ENCODE measurements at regions not wholly inside any gene's neighbourhood (a gene's known extent, or its start where the extent isn't known, plus 50 kb on each side); places are given as distances from the start of the nearest gene placed in this dataset.

DNA sequence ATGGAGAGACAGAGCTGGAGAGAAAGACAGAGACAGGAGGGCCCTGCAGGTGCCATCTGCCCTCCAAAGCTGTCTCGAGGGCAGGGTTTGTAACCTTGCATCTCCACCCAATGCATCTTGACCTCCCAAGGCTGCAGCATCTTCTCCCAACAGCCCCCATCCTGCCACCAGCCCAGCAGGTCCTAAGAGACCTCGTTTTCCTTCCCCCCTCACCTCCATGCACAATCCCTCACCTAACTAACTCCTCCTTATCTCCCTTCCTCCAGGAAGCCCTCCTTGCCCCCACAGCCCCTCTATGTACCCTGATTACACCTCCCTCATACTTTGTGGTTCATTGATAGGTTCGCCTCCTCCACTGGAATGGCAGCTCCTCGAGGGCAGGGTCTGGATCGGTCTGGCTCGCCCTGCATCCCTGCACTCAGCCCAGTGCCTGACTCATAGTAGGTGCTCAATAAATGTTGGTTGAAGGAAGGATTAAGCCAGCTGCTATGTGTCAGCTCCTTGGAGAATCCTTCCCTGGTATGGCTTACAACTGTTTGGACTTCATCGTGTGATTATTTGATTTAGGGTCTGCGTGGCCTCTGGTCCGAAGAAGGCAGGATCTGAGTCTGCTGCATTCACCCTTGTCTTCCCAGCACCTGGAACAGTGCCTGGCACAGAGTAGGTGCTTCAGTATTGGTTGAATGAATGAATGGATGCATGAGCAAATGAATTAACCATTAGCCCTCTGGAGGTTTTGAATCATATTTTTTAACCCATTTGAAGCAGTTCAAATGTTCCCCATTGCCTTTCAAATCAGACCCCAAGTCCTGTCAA is 105.6 kb upstream of the PTPN1 start:
- Histone ChIP-seq H3K27me3 (ENCODE audit: control insufficient read depth, insufficient read depth, low read length) (no peaks in the 10 kb centered on the region), H3K27ac (ENCODE audit: insufficient read depth, low read length, poor library complexity, severe bottlenecking) (no peak overlapping the region), H3K4me1 (ENCODE audit: control insufficient read depth, insufficient read depth, low read length, poor library complexity, severe bottlenecking) (no peaks in the 10 kb centered on the region), H3K9me3 (ENCODE audit: control insufficient read depth in 2 of 2, low read length in 2 of 2) (no peaks in the 10 kb centered on the region), H3K36me3 (ENCODE audit: control insufficient read depth, insufficient read depth, low read length) (no peaks in the 10 kb centered on the region), H3K4me3 (ENCODE audit: low read depth, low read length) (no peak overlapping the region)
- H3K9me3 Mint-ChIP-seq, result peaks cover 0 to 1% (median 0%) of the 10 kb centered on the region in 7 donors
- no peaks in the 10 kb centered on the region for H3K36me3 Mint-ChIP-seq
- H3K4me3 Mint-ChIP-seq, result no peak overlapping the region
- H3K4me1 Mint-ChIP-seq, result no peaks in the 10 kb centered on the region
- no peak overlapping the region for H3K27ac Mint-ChIP-seq
- DNase-seq, result no peak
- peaks cover 9% of the 10 kb centered on the region for H3K27me3 Mint-ChIP-seq
- no peak for ATAC-seq (ENCODE audit: low read depth in 2 of 2)

DNA sequence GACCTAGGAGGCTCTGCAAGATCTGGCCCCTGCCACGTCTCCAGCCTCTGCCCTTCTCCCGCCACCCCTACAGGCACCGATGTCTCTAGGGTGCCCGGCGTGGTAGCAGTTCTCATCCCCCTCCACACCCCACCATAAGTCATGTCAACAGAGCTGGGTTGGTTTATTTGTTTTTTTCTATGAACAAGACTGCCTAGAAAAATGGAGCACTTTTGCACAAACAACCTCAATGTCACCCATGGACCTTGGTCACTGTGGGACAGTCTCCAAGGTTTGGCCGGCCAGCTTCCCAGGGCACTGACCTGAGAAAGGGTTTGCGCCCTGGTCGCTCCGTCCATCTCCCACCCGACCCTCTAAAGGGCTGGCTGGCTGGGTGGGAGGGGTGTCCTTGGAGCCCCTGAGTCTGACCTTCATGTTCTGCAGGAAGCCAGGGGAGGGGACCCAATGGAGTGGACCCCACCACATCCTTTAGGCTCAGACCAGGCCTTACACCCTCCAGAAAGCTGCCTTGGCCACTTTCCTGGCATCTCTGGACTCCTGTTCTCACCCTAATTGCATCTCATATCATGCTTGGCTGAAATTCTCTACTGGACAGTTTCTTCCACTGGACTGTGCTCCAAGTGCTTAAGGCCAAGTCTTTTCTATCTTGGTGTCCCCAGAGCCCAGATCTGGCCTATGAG is 104.8 kb upstream of the PTPN1 start:
- no peaks in the 10 kb centered on the region for H3K36me3 Mint-ChIP-seq
- H3K27me3 Mint-ChIP-seq, result peaks cover 1% of the 10 kb centered on the region
- H3K4me3 Mint-ChIP-seq, result no peak overlapping the region
- peaks cover 0 to 1% (median 0%) of the 10 kb centered on the region in 7 donors for H3K9me3 Mint-ChIP-seq
- ATAC-seq (ENCODE audit: low read depth in 2 of 2) (no peak), DNase-seq (no peak)
- Histone ChIP-seq H3K4me3 (ENCODE audit: low read depth, low read length) (no peak overlapping the region), H3K27me3 (ENCODE audit: control insufficient read depth, insufficient read depth, low read length) (no peaks in the 10 kb centered on the region), H3K4me1 (ENCODE audit: control insufficient read depth, insufficient read depth, low read length, poor library complexity, severe bottlenecking) (no peaks in the 10 kb centered on the region), H3K36me3 (ENCODE audit: control insufficient read depth, insufficient read depth, low read length) (no peaks in the 10 kb centered on the region), H3K27ac (ENCODE audit: insufficient read depth, low read length, poor library complexity, severe bottlenecking) (no peak overlapping the region), H3K9me3 (ENCODE audit: control insufficient read depth in 2 of 2, low read length in 2 of 2) (no peaks in the 10 kb centered on the region)
- no peaks in the 10 kb centered on the region for H3K4me1 Mint-ChIP-seq
- H3K27ac Mint-ChIP-seq, result no peak overlapping the region

DNA sequence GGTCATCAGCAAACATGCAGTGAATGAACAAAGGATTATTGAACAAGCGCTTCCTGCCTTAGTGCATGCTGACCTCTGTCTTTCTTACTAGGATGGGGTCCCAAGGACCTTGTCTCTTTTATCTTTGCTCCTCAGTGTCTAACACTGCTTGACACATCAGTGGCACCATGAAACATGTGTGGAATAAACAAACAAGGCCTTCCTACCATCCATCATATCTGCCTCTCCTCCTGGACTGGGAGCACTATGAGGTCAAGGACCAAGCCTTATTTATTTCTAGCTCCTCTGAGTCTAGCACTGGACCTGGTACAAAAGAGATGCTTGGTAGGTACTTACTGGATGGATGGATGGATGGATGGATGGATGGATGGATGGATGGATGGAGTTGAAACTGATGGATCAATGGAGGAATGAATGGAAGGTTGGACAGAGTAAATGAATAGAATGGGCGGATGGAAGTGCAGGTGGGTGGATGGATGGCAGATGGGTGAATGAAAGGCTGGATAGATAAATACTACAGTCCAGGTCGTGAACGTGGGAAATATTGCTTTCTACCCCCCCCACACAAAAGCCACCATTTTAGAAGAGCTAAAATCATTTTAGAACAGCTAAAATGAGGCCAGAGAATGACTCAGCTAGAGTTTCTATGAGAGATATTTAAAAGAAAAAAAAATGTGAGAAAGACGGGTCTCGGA is 104.1 kb upstream of the PTPN1 start:
- no peaks in the 10 kb centered on the region for H3K36me3 ChIP-seq (ENCODE audit: control insufficient read depth, insufficient read depth, low read length)
- ATAC-seq (ENCODE audit: low read depth in 2 of 2), result no peak
- DNase-seq, result no peak

DNA sequence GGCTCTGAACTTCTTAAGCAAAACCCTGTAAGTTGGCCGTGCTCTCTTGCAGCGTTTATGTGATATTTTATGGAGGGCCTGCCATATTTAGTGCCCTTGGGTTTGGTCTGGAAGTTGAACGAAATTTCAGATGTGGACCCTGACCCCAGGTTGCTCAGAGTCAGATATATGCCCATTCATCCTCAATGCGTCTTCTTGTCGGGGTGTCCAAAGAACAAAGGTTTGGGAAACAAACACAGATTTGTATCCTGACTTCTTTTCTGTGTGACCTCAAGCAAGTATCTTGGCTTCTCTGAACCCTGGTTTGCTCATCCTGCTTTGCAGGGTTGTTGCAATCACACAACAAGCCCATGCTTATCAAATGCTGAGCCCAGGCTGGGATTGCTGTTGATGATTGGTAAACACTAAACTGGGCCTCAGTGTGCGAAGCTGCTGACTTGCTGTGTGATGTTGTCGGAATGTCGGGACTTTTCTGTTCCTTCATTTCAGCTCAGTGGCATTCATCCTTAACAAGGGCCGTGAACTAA is 103.5 kb upstream of the PTPN1 start:
- H3K4me1 Mint-ChIP-seq, result no peaks in the 10 kb centered on the region
- peaks cover 2% of the 10 kb centered on the region for H3K27me3 Mint-ChIP-seq
- no peak for ATAC-seq (ENCODE audit: low read depth in 2 of 2)

More for the DNA sequence above, 104.1 kb upstream of the PTPN1 start:
- no peaks in the 10 kb centered on the region for H3K9me3 ChIP-seq (ENCODE audit: control insufficient read depth in 2 of 2, low read length in 2 of 2)
- Mint-ChIP-seq H3K4me3 (no peak overlapping the region), H3K9me3 (peaks cover 0 to 1% (median 0%) of the 10 kb centered on the region in 7 donors), H3K36me3 (no peaks in the 10 kb centered on the region), H3K4me1 (no peaks in the 10 kb centered on the region), H3K27me3 (no peaks in the 10 kb centered on the region), H3K27ac (no peak overlapping the region)
- H3K4me3 ChIP-seq (ENCODE audit: low read depth, low read length), result no peak overlapping the region
- H3K27ac ChIP-seq (ENCODE audit: insufficient read depth, low read length, poor library complexity, severe bottlenecking), result no peak overlapping the region
- H3K4me1 ChIP-seq (ENCODE audit: control insufficient read depth, insufficient read depth, low read length, poor library complexity, severe bottlenecking), result no peaks in the 10 kb centered on the region
- H3K27me3 ChIP-seq (ENCODE audit: control insufficient read depth, insufficient read depth, low read length), result no peaks in the 10 kb centered on the region

DNA sequence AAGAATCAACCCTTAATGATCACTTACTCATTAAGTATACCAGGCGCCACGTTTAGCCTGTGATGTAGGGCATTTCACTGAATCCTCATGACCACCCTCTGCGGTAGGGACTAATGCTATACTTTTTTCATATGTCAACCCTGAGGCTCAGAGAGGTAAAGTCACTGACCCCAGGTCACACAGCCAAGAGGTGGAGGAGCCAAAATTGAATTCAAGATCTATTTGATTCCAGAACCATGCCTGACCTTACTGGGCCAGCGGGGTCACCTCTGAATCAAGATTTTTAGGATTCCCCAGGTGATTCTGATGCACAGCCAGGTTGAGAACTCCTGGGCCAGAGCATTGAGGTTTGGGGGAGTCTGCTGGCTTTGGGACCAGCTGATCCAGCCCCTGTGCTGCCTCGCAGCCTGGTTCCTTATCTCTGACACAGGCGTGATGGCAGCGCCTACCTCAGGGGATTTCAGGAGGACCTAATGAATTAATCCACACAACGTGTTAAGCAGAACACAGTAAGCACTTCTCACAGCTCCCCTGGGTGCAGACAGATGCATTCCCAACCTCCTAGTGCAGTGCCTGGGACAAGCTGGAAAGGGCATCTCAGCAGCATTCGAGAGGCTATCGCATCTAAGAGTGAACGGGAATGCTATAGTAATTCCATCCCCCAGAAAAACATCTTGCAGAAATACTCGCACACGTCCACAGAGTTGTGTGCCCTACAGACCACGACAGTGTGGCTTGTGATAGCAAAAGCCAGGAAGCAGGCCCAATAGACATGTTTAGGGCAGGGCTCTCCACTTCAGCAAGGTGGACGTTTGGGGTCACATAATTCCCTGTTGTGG is 101.4 kb upstream of the PTPN1 start:
- Mint-ChIP-seq H3K36me3 (no peaks in the 10 kb centered on the region), H3K27me3 (peaks cover 4% of the 10 kb centered on the region), H3K27ac (no peak overlapping the region), H3K9me3 (peaks cover 0 to 1% (median 0%) of the 10 kb centered on the region in 7 donors), H3K4me3 (no peak overlapping the region), H3K4me1 (no peaks in the 10 kb centered on the region)
- H3K27ac ChIP-seq (ENCODE audit: insufficient read depth, low read length, poor library complexity, severe bottlenecking), result no peak overlapping the region
- H3K9me3 ChIP-seq (ENCODE audit: control insufficient read depth in 2 of 2, low read length in 2 of 2), result no peaks in the 10 kb centered on the region
- no peak for DNase-seq
- ATAC-seq (ENCODE audit: low read depth in 2 of 2), result no peak
- no peaks in the 10 kb centered on the region for H3K36me3 ChIP-seq (ENCODE audit: control insufficient read depth, insufficient read depth, low read length)
- H3K27me3 ChIP-seq (ENCODE audit: control insufficient read depth, insufficient read depth, low read length), result no peaks in the 10 kb centered on the region
- H3K4me3 ChIP-seq (ENCODE audit: low read depth, low read length), result no peak overlapping the region
- no peaks in the 10 kb centered on the region for H3K4me1 ChIP-seq (ENCODE audit: control insufficient read depth, insufficient read depth, low read length, poor library complexity, severe bottlenecking)

More for the DNA sequence above, 103.5 kb upstream of the PTPN1 start:
- DNase-seq, result no peak
- H3K36me3 Mint-ChIP-seq, result no peaks in the 10 kb centered on the region
- Histone ChIP-seq H3K4me1 (ENCODE audit: control insufficient read depth, insufficient read depth, low read length, poor library complexity, severe bottlenecking) (no peaks in the 10 kb centered on the region), H3K9me3 (ENCODE audit: control insufficient read depth in 2 of 2, low read length in 2 of 2) (no peaks in the 10 kb centered on the region), H3K4me3 (ENCODE audit: low read depth, low read length) (no peak overlapping the region), H3K36me3 (ENCODE audit: control insufficient read depth, insufficient read depth, low read length) (no peaks in the 10 kb centered on the region), H3K27ac (ENCODE audit: insufficient read depth, low read length, poor library complexity, severe bottlenecking) (no peak overlapping the region), H3K27me3 (ENCODE audit: control insufficient read depth, insufficient read depth, low read length) (no peaks in the 10 kb centered on the region)
- H3K27ac Mint-ChIP-seq, result no peak overlapping the region
- H3K4me3 Mint-ChIP-seq, result no peak overlapping the region
- H3K9me3 Mint-ChIP-seq, result peaks cover 0 to 1% (median 0%) of the 10 kb centered on the region in 7 donors

DNA sequence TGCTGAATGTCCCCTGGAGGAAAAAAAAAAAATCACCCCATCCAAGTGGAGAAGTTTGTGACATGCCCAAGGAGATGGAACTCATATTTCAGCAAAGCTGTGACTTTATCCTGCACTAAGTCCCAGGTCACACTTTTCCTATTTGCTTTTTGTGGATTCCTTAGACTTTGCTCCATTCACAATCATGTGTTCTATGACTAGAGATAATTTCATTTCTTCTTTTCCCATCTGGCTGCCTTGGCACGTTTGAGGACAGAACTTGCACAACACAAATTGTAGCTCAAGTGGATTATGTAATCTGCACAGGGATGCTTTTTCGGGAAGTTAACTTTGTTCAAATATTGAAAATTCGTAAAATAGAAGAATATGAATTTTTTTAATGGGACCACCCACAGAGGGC is 100.7 kb upstream of the PTPN1 start:
- DNase-seq, result no peak
- no peaks in the 10 kb centered on the region for H3K36me3 Mint-ChIP-seq
- H3K9me3 Mint-ChIP-seq, result peaks cover 0 to 1% (median 0%) of the 10 kb centered on the region in 7 donors
- no peak overlapping the region for H3K4me3 Mint-ChIP-seq
- Histone ChIP-seq H3K27me3 (ENCODE audit: control insufficient read depth, insufficient read depth, low read length) (no peaks in the 10 kb centered on the region), H3K9me3 (ENCODE audit: control insufficient read depth in 2 of 2, low read length in 2 of 2) (no peaks in the 10 kb centered on the region), H3K4me3 (ENCODE audit: low read depth, low read length) (no peak overlapping the region), H3K36me3 (ENCODE audit: control insufficient read depth, insufficient read depth, low read length) (no peaks in the 10 kb centered on the region), H3K4me1 (ENCODE audit: control insufficient read depth, insufficient read depth, low read length, poor library complexity, severe bottlenecking) (no peaks in the 10 kb centered on the region), H3K27ac (ENCODE audit: insufficient read depth, low read length, poor library complexity, severe bottlenecking) (no peak overlapping the region)
- H3K27ac Mint-ChIP-seq, result no peak overlapping the region
- ATAC-seq (ENCODE audit: low read depth in 2 of 2), result no peak
- H3K4me1 Mint-ChIP-seq, result no peaks in the 10 kb centered on the region
- H3K27me3 Mint-ChIP-seq, result peaks cover 4% of the 10 kb centered on the region

DNA sequence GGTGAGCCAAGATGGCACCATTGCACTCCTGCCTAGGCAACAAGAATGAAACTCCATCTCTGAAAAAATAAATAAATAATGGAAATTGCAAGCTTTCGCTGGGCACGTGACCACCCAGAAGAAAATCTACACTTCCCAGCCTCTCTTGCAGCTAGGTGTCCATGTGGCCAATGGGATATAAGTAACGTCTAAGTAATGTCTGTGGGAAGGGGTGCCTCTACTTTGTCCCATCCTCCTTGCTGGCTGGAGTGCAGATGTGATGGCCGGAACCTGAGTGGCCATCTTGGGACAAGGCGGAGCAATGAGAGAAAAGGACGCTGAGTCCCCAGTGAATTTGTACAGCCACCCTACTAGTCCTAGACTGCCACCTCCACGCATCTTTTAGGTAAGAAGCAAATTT is 99.8 kb upstream of the PTPN1 start:
- H3K27ac ChIP-seq (ENCODE audit: insufficient read depth, low read length, poor library complexity, severe bottlenecking), result no peak overlapping the region
- ATAC-seq (ENCODE audit: low read depth in 2 of 2) (no peak), DNase-seq (no peak)

More for the DNA sequence above, 99.8 kb upstream of the PTPN1 start:
- no peaks in the 10 kb centered on the region for H3K36me3 Mint-ChIP-seq
- Histone ChIP-seq H3K9me3 (ENCODE audit: control insufficient read depth in 2 of 2, low read length in 2 of 2) (no peaks in the 10 kb centered on the region), H3K4me1 (ENCODE audit: control insufficient read depth, insufficient read depth, low read length, poor library complexity, severe bottlenecking) (no peaks in the 10 kb centered on the region), H3K4me3 (ENCODE audit: low read depth, low read length) (no peak overlapping the region), H3K36me3 (ENCODE audit: control insufficient read depth, insufficient read depth, low read length) (no peaks in the 10 kb centered on the region), H3K27me3 (ENCODE audit: control insufficient read depth, insufficient read depth, low read length) (no peaks in the 10 kb centered on the region)
- H3K4me1 Mint-ChIP-seq, result no peaks in the 10 kb centered on the region
- H3K27me3 Mint-ChIP-seq, result peaks cover 4% of the 10 kb centered on the region
- H3K27ac Mint-ChIP-seq, result no peak overlapping the region
- H3K9me3 Mint-ChIP-seq, result peaks cover 0 to 1% (median 0%) of the 10 kb centered on the region in 7 donors
- H3K4me3 Mint-ChIP-seq, result no peak overlapping the region

All from CD4-positive, CD25-positive, alpha-beta regulatory T cell (primary cell).